ENCODE measurements at regions not wholly inside any gene's neighbourhood (a gene's known extent, or its start where the extent isn't known, plus 50 kb on each side); places are given as distances from the start of the nearest gene placed in this dataset.

DNA sequence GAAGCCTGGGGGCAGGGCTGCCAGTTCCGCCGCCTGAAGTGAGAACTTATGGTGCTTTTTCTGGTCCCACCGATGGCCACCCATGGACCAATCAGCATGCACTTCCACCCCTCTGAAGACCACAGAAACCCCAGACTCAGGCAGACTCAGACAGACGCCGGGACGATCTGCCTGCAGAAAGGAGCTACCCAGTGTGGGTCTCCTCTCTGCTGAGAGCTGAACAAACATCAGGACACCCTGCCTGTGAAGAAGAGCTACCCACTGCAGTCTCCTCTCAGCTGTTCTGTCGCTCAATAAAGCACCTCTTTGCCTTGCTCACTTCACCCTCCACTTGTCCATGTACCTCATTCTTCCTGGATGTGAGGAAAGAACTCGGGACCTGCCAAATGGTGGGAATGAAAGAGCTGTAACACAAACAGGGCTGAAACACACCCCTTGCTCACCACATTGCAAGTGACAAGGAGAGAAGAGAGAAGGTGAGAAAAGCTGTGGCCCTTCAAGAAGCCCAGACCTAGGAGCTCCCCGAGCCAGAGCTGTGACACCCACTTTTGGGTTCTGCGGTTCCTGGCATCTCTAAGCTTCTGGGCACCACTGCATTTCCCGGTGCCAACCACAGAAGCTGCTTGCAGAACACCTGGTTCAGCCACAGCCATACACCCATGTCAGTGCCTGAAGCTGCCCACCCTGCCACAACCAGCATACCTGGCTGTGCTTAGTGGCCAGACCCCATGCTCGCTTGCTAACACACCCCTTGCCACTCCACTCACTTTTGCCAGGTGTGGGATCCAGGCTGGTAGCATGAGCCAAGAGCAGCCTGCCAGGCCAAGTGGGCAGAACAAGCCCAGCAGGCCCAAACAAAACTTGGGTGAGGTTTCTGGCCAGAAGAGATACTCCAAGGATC lies 114.3 kb upstream of the TSLP start:
- Mint-ChIP-seq H3K9me3 (peaks cover 5% of the 10 kb centered on the region), H3K4me3 (no peak overlapping the region), H3K27ac (ENCODE audit: unreplicated experiment) (no peak overlapping the region), H3K4me1 (no peaks in the 10 kb centered on the region), H3K27me3 (ENCODE audit: low read depth) (peaks cover 15% of the 10 kb centered on the region), H3K36me3 (ENCODE audit: low read depth) (no peaks in the 10 kb centered on the region)
- TF ChIP-seq, protein P1, sequence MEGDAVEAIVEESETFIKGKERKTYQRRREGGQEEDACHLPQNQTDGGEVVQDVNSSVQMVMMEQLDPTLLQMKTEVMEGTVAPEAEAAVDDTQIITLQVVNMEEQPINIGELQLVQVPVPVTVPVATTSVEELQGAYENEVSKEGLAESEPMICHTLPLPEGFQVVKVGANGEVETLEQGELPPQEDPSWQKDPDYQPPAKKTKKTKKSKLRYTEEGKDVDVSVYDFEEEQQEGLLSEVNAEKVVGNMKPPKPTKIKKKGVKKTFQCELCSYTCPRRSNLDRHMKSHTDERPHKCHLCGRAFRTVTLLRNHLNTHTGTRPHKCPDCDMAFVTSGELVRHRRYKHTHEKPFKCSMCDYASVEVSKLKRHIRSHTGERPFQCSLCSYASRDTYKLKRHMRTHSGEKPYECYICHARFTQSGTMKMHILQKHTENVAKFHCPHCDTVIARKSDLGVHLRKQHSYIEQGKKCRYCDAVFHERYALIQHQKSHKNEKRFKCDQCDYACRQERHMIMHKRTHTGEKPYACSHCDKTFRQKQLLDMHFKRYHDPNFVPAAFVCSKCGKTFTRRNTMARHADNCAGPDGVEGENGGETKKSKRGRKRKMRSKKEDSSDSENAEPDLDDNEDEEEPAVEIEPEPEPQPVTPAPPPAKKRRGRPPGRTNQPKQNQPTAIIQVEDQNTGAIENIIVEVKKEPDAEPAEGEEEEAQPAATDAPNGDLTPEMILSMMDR (conservative IDR thresholded peaks at IDR 0.05): no peak
- no peak for DNase-seq (ENCODE audit: low read depth, low spot score)

DNA sequence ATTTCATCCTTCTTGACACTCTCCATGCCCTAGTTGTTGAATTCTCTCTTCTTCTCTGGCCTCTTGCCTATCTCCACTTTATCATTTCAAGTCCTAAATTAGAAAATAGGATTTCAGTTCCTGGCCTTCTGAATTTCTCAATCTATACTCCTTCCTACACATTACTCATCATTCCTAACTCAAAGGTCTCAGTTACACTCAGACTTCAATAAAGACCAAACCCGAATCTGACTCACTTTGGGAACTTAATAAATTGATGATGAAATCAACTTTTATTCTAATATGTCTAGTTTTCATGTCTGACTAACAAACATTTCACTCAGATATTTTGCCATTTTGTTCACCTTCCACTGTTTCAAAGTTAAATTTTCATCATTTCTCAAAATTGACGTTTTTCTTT lies 113.6 kb upstream of the TSLP start:
- Mint-ChIP-seq H3K9me3 (peaks cover 5% of the 10 kb centered on the region), H3K27ac (ENCODE audit: unreplicated experiment) (no peak overlapping the region), H3K4me1 (no peaks in the 10 kb centered on the region), H3K4me3 (no peak overlapping the region), H3K36me3 (ENCODE audit: low read depth) (no peaks in the 10 kb centered on the region), H3K27me3 (ENCODE audit: low read depth) (peaks cover 12% of the 10 kb centered on the region)
- TF ChIP-seq, protein P1 (conservative IDR thresholded peaks at IDR 0.05): no peak
- no peak for DNase-seq (ENCODE audit: low read depth, low spot score)

DNA sequence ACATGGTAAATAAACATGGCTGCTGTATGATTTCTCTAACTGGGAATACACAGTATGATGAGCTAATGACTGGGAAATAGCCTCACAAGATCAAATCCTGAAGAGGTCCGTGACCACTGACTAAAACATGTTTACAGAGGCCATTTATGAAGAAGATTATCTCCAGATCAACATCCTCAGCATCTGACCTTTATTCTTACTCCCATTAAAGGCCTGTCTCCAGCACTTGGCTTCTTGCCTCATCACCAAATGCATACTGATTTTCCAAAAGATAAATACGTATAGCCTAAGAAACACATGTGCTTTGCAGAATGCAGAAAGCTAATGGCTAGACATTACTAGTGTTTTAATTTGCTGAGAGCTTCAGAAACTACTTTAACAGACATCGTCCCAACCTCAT lies 108.0 kb upstream of the TSLP start:
- DNase-seq (ENCODE audit: low read depth, low spot score): no peak
- no peaks in the 10 kb centered on the region for H3K36me3 Mint-ChIP-seq (ENCODE audit: low read depth)
- peaks cover 5% of the 10 kb centered on the region for H3K27me3 Mint-ChIP-seq (ENCODE audit: low read depth)
- H3K4me1 Mint-ChIP-seq: no peaks in the 10 kb centered on the region
- TF ChIP-seq, protein P1 (conservative IDR thresholded peaks at IDR 0.05): no peak
- no peak overlapping the region for H3K27ac Mint-ChIP-seq (ENCODE audit: unreplicated experiment)
- H3K9me3 Mint-ChIP-seq: no peaks in the 10 kb centered on the region
- no peak overlapping the region for H3K4me3 Mint-ChIP-seq

DNA sequence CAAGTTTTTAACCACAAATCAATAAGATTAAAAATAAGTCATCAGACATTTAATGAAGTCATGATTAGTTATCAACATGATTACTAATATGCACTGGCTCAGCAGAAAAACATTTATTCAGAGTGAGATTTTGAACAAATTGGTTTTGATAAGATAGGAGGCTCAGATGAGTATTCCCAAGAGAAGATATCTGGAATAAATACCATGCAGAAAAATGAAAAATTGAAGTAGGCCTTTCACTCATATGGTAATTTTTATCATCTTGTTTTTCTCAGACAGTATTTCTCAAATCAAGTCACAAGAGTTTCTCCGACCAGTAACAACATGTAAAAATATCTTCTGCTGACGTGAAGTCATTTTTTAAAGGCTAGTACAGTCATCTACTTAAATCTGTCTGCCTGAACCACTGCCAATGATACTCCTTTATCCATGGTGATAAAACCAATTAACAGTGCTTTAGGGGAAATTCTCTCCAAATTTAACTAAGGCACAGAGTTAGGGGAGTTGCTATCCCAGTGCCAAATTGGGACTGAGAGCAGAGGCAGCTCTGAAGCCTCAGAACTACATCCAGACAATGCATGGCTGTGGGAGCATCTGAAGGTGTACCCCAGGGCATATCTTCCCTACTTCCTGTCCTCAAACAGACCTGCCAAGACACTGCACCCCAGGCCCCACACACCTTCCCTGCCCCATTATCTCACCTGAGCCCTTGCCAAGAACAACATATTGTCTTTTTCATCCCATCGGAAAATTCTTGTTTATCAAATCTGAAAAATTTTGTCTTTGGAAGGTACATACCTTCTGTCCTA lies 105.5 kb upstream of the TSLP start:
- Mint-ChIP-seq H3K4me3 (no peak overlapping the region), H3K27me3 (ENCODE audit: low read depth) (no peaks in the 10 kb centered on the region), H3K36me3 (ENCODE audit: low read depth) (no peaks in the 10 kb centered on the region), H3K9me3 (no peaks in the 10 kb centered on the region), H3K4me1 (no peaks in the 10 kb centered on the region), H3K27ac (ENCODE audit: unreplicated experiment) (no peak overlapping the region)
- no peak for DNase-seq (ENCODE audit: low read depth, low spot score)
- TF ChIP-seq, protein P1 (conservative IDR thresholded peaks at IDR 0.05): no peak

DNA sequence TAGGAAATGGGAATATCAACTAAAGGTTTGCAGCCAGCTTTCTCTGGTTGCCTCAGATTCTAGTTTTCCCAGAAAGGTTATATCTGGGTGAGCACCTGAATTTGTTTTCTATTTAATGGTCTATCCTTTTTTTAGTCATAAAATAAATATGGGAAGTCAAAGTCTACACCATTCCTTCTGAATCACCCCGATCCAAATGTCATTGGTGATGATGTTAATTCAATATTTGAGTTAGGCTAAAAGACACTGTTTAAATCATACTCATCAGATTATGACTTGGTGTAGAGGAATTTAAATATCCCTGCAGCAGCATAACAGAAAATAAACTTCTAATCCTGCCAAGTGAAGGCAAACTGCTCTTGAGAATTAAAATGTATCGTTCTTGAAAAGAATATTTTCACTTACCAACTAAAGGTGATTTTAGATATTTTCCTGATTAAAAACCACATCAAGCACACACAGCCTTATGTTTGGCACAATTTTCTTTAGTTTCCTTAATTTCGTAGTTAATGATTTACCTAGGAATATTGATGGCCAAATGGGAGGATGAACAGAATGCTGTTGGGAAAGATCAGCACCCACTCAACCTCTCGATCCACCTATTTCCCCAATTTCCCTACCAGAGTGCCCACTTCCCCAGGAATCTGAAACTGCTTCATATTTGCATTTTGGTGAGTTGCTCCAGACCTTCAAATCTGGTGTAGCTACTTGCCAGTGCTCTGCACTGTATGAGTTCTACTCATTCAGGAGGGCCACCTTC lies 103.1 kb upstream of the TSLP start:
- H3K27ac Mint-ChIP-seq (ENCODE audit: unreplicated experiment): no peak overlapping the region
- H3K4me1 Mint-ChIP-seq: no peaks in the 10 kb centered on the region
- TF ChIP-seq, protein P1 (conservative IDR thresholded peaks at IDR 0.05): no peak

More for the DNA sequence above, 103.1 kb upstream of the TSLP start:
- Mint-ChIP-seq H3K4me3 (no peak overlapping the region), H3K27me3 (ENCODE audit: low read depth) (no peaks in the 10 kb centered on the region), H3K9me3 (no peaks in the 10 kb centered on the region), H3K36me3 (ENCODE audit: low read depth) (no peaks in the 10 kb centered on the region)
- no peak for DNase-seq (ENCODE audit: low read depth, low spot score)
